22Rv1 (cell line): ENCODE measurements at regions not wholly inside any gene's neighbourhood (a gene's known extent, or its start where the extent isn't known, plus 50 kb on each side); places are given as distances from the start of the nearest gene placed in this dataset.

Experiments used
- CTCF ChIP-seq: fragments of 450-650 bp; IDR thresholded peaks from 2 replicates; pipeline ENCODE4 v1.5.1; 2017; ENCODE audit warnings: mild to moderate bottlenecking
- ZFX ChIP-seq: fragments of 450-650 bp; IDR thresholded peaks from 2 replicates; pipeline ENCODE4 v1.6.1; 2017; ENCODE audit warnings: antibody characterized with exemption, borderline replicate concordance

- TF ChIP-seq CTCF (no peak), ZFX (no peak)
Observed at GRCh38 chr4:135497563-135498152, 1296.1 kb upstream of the PABPC4L start.
